OCI-LY7 (cell line): ENCODE measurements at regions not wholly inside any gene's neighbourhood (a gene's known extent, or its start where the extent isn't known, plus 50 kb on each side); places are given as distances from the start of the nearest gene placed in this dataset.

ENCODE experiments used
- BruUV-seq: library from RNA; stranded (reverse); fragments of 400-500 nt; replicated peaks from 2 replicates; lab custom pipeline; 2021; lab: Mats Ljungman, UMichigan
- CTCF ChIA-PET: fragments of 300-600 bp; sonication (Branson Sonifier 250); formaldehyde crosslinking; loops from one replicate; lab custom pipeline; 2022; ENCODE audit warnings: antibody characterized with exemption; ENCODE audit not compliant: unreplicated experiment; lab: Charles Lee
- POLR2A ChIA-PET: fragments of 300-600 bp; sonication (Branson Sonifier 250); formaldehyde crosslinking; loops from one replicate; lab custom pipeline; 2022; ENCODE audit warnings: antibody characterized with exemption; lab: Charles Lee
- DNase-seq: peaks from one replicate; pipeline ENCODE4 v3.0.0-alpha.2; 2015; ENCODE audit warnings: low spot score
- H2AFZ ChIP-seq: fragments of 200-600 bp; sonication (generic), shearing (Covaris generic); 2 replicates; pipeline ENCODE4 v1.6.1; 2014; ENCODE audit warnings: mild to moderate bottlenecking, antibody characterized with exemption, low read length, moderate library complexity
- H3K27ac ChIP-seq: fragments of 200-600 bp; sonication (generic); 2 replicates; pipeline ENCODE4 v1.5.1; 2014; ENCODE audit warnings: mixed run types, low read depth, mild to moderate bottlenecking, moderate library complexity, low read length, inconsistent platforms; ENCODE audit not compliant: poor library complexity, severe bottlenecking
- H3K36me3 ChIP-seq: fragments of 200-600 bp; sonication (generic); 2 replicates; pipeline ENCODE4 v1.6.1; 2014; ENCODE audit warnings: mild to moderate bottlenecking, antibody characterized with exemption, low read length, moderate library complexity, mixed read lengths; ENCODE audit not compliant: insufficient read depth
- H3K4me1 ChIP-seq: fragments of 200-600 bp; sonication (generic); 2 replicates; pipeline ENCODE4 v1.5.1; 2014; ENCODE audit warnings: mild to moderate bottlenecking, low read length; ENCODE audit not compliant: insufficient read depth, poor library complexity, severe bottlenecking
- H3K4me2 ChIP-seq: fragments of 200-600 bp; sonication (generic); 2 replicates; pipeline ENCODE4 v1.6.1; 2014; ENCODE audit warnings: mild to moderate bottlenecking, low read length
- H3K4me3 ChIP-seq: fragments of 200-600 bp; sonication (generic); 2 replicates; pipeline ENCODE4 v1.5.1; 2014; ENCODE audit warnings: mild to moderate bottlenecking, low read depth, low read length; ENCODE audit not compliant: poor library complexity, severe bottlenecking
- H3K79me2 ChIP-seq: fragments of 200-600 bp; sonication (generic); 2 replicates; pipeline ENCODE4 v1.6.1; 2016; ENCODE audit warnings: low read depth, mild to moderate bottlenecking, low read length, moderate library complexity, mixed read lengths; ENCODE audit not compliant: insufficient read depth
- H3K9me2 ChIP-seq: fragments of 200-600 bp; sonication (generic); 2 replicates; pipeline ENCODE4 v1.6.1; 2016; ENCODE audit warnings: mild to moderate bottlenecking, low read length, mixed read lengths; ENCODE audit not compliant: insufficient read depth
- H3K9me3 ChIP-seq: fragments of 200-600 bp; sonication (generic); 2 replicates; pipeline ENCODE4 v1.6.1; 2014; ENCODE audit warnings: mild to moderate bottlenecking, mixed run types, low read length, mixed read lengths
- H4K20me1 ChIP-seq: fragments of 200-600 bp; sonication (generic); 2 replicates; pipeline ENCODE4 v1.6.1; 2014; ENCODE audit warnings: mild to moderate bottlenecking, antibody characterized with exemption, low read length, moderate library complexity, mixed read lengths; ENCODE audit not compliant: insufficient read depth
- CTCF ChIP-seq: fragments of 200-600 bp; sonication (generic); conservative IDR thresholded peaks from 2 replicates; pipeline ENCODE4 v1.5.1; 2014; ENCODE audit warnings: mild to moderate bottlenecking, antibody characterized with exemption, low read length, moderate library complexity, mixed read lengths
- EZH2phosphoT487 ChIP-seq: fragments of 200-600 bp; sonication (generic); IDR thresholded peaks from 2 replicates; pipeline ENCODE4 v1.6.1; 2018; ENCODE audit warnings: low read depth, borderline replicate concordance, mild to moderate bottlenecking, mixed run types, antibody characterized with exemption, low read length, moderate library complexity, mixed read lengths
- intact Hi-C: fragments of 100-400 bp; cut with micrococcal nuclease; formaldehyde crosslinking; loops from one replicate; pipeline ENCODE4 v1.10.0; 2022; ENCODE audit not compliant: unreplicated experiment

- no peaks in the 10 kb centered on the region for H3K9me2 ChIP-seq
- H3K27ac ChIP-seq: no peak overlapping the region
- TF ChIP-seq CTCF (no peak), EZH2phosphoT487 (no peak)
- H3K79me2 ChIP-seq: no peaks in the 10 kb centered on the region
- H3K36me3 ChIP-seq: no peaks in the 10 kb centered on the region
- DNase-seq: no peak
- H4K20me1 ChIP-seq: no peaks in the 10 kb centered on the region
- H3K4me1 ChIP-seq: no peaks in the 10 kb centered on the region
- ChIA-PET CTCF (no interaction called here), POLR2A (no interaction called here)
- no peak overlapping the region for H3K4me2 ChIP-seq
- no peaks in the 10 kb centered on the region for H3K9me3 ChIP-seq
- intact Hi-C loops: no loop called here
- no peak overlapping the region for H3K4me3 ChIP-seq
- no TSS peak for BruUV-seq
- no peak overlapping the region for H2AFZ ChIP-seq
Measured at GRCh38 chr18:55840601-55841170, 252.7 kb upstream of the TCF4 start.

- Histone ChIP-seq H3K9me3 (no peaks in the 10 kb centered on the region), H3K36me3 (no peaks in the 10 kb centered on the region), H4K20me1 (no peaks in the 10 kb centered on the region), H3K9me2 (no peaks in the 10 kb centered on the region), H3K79me2 (no peaks in the 10 kb centered on the region), H2AFZ (no peak overlapping the region), H3K4me1 (no peaks in the 10 kb centered on the region), H3K4me2 (no peak overlapping the region), H3K4me3 (no peak overlapping the region), H3K27ac (no peak overlapping the region)
- no TSS peak for BruUV-seq
- no peak for DNase-seq
- no peak for TF ChIP-seq EZH2phosphoT487
- no peak for TF ChIP-seq CTCF
- ChIA-PET POLR2A (no interaction called here), CTCF (no interaction called here)
- intact Hi-C loops: no loop called here
Measured at GRCh38 chr18:55839343-55839742, 251.4 kb upstream of the TCF4 start.

GRCh38 chr18:55838841-55839240 is 250.8 kb upstream of the TCF4 start:
- no peaks in the 10 kb centered on the region for H3K4me1 ChIP-seq
- H3K79me2 ChIP-seq: no peaks in the 10 kb centered on the region
- CTCF ChIA-PET: no interaction called here
- H3K4me2 ChIP-seq: no peak overlapping the region
- no peak overlapping the region for H3K27ac ChIP-seq
- H3K4me3 ChIP-seq: no peak overlapping the region
- no peaks in the 10 kb centered on the region for H3K9me3 ChIP-seq
- no peak for TF ChIP-seq EZH2phosphoT487
- no peak for TF ChIP-seq CTCF
- no peak for DNase-seq
- H4K20me1 ChIP-seq: no peaks in the 10 kb centered on the region
- H3K36me3 ChIP-seq: no peaks in the 10 kb centered on the region
- intact Hi-C loops: no loop called here
- no peaks in the 10 kb centered on the region for H3K9me2 ChIP-seq
- no TSS peak for BruUV-seq
- H2AFZ ChIP-seq: no peak overlapping the region
- POLR2A ChIA-PET: no interaction called here
